HepG2 (cell line): ENCODE measurements at regions not wholly inside any gene's neighbourhood (a gene's known extent, or its start where the extent isn't known, plus 50 kb on each side); places are given as distances from the start of the nearest gene placed in this dataset.
"Not testable (repeated sequence)": the region's sequence is repeated elsewhere in the genome, so short reads cannot be mapped to it uniquely, and the experiment has no call there.

Experiments used
- ATAC-seq: fragments of 200-7000 bp; cut with Tn5 transposase; 3 replicates; pipeline ENCODE4 v1.9.1; 2020; ENCODE audit warnings: mild to moderate bottlenecking, moderate library complexity
- BruUV-seq: library from RNA; stranded (reverse); fragments of 400-500 nt; replicated peaks from 2 replicates; lab custom pipeline; 2021; lab: Mats Ljungman, UMichigan
- CTCF ChIA-PET: fragments of 300-600 bp; formaldehyde crosslinking; extraction: SDS; loops from one replicate; lab custom pipeline; 2021; ENCODE audit warnings: low total read pairs, inconsistent platforms, low intra/inter-chr PET ratio; lab: Yijun Ruan, JAX
- POLR2A ChIA-PET: fragments of 350-600 bp; sonication (Branson Sonifier 250); formaldehyde crosslinking; loops from one replicate; lab custom pipeline; 2020; ENCODE audit warnings: antibody characterized with exemption, inconsistent platforms; lab: Yijun Ruan, JAX
- DNase-seq: peaks from one replicate; pipeline ENCODE4 v3.0.0-alpha.2; 2015; ENCODE audit warnings: low spot score
- FAIRE-seq: peaks from 3 replicates; lab custom pipeline; 2011; peaks lifted over from hg19 to GRCh38; lab: Jason Lieb, UNC
- H2AFZ ChIP-seq: one replicate; pipeline ENCODE4 v1.6.1; 2011; ENCODE audit warnings: low read length, inconsistent platforms
- H3K27ac ChIP-seq: fragments of 300-600 bp; 3 replicates; pipeline ENCODE4 v1.8.0; 2011; ENCODE audit warnings: mixed run types, mild to moderate bottlenecking, mixed read lengths, low read length, inconsistent platforms; ENCODE audit not compliant: insufficient read depth; ENCODE audit errors: extremely low read length
- H3K27me3 ChIP-seq, 2 experiments: fragments of 200-600 bp in 1 of 2; 2 replicates in 1 of 2; 3 replicates in 1 of 2; pipeline versions ENCODE4 v1.6.0 to v1.8.0; 2011; ENCODE audit warnings: low read length in 2 of 2, mild to moderate bottlenecking in 2 of 2, moderate library complexity in 2 of 2, inconsistent platforms in 1 of 2; ENCODE audit not compliant: insufficient read depth in 2 of 2, control insufficient read depth in 1 of 2
- H3K36me3 ChIP-seq, 2 experiments: fragments of 200-600 bp in 1 of 2; replicated peaks in 1 of 2; 2 replicates in 1 of 2; 3 replicates in 1 of 2; pipeline versions ENCODE4 v1.5.1 to v1.8.0; 2011; ENCODE audit warnings: low read length in 2 of 2, inconsistent platforms in 1 of 2; ENCODE audit not compliant: insufficient read depth in 2 of 2, control insufficient read depth in 1 of 2
- H3K4me1 ChIP-seq: 2 replicates; pipeline ENCODE4 v1.5.1; 2012; ENCODE audit warnings: low read length, inconsistent platforms; ENCODE audit not compliant: insufficient read depth
- H3K4me2 ChIP-seq: 2 replicates; pipeline ENCODE4 v1.6.0; 2011; ENCODE audit warnings: low read depth, low read length, inconsistent platforms
- H3K4me3 ChIP-seq, 3 experiments: fragments of 200-600 bp in 1 of 3; sonication (generic), shearing (Covaris generic) in 1 of 3; replicated peaks in 1 of 3; 2 replicates each; pipeline ENCODE4 v1.5.1; 2011 to 2016; ENCODE audit warnings: low read length in 3 of 3, inconsistent platforms in 2 of 3, low read depth in 2 of 3, mild to moderate bottlenecking in 2 of 3, control low read depth in 1 of 3, mixed read lengths in 1 of 3; ENCODE audit not compliant: insufficient read depth in 1 of 3
- H3K79me2 ChIP-seq: one replicate; pipeline ENCODE4 v1.6.1; 2011; ENCODE audit warnings: low read length, inconsistent platforms; ENCODE audit not compliant: insufficient read depth
- H3K9ac ChIP-seq: 2 replicates; pipeline ENCODE4 v1.6.0; 2011; ENCODE audit warnings: mild to moderate bottlenecking, low read depth, low read length, inconsistent platforms; ENCODE audit not compliant: insufficient read depth
- H3K9me3 ChIP-seq: 2 replicates; pipeline ENCODE4 v1.5.1; 2012; ENCODE audit warnings: mild to moderate bottlenecking, low read length
- H4K20me1 ChIP-seq: 2 replicates; pipeline ENCODE4 v1.6.0; 2011; ENCODE audit warnings: inconsistent platforms, mild to moderate bottlenecking, low read length, moderate library complexity; ENCODE audit not compliant: insufficient read depth
- ATF2 ChIP-seq: sonication (generic); formaldehyde crosslinking; IDR thresholded peaks from 2 replicates; pipeline ENCODE4 v1.4.0; 2020; ENCODE audit warnings: missing genetic modification reagents
- FOXA1 ChIP-seq, 2 experiments: fragments of 450-650 bp in 1 of 2; sonication (generic) in 1 of 2; formaldehyde crosslinking in 1 of 2; IDR thresholded peaks; 2 replicates each; pipeline versions ENCODE4 v1.4.0 to v1.6.1; 2016 to 2020; ENCODE audit warnings: missing genetic modification reagents in 1 of 2
- FOXA3 ChIP-seq: IDR thresholded peaks from 2 replicates; pipeline ENCODE4 v1.6.1; 2016; ENCODE audit warnings: missing genetic modification reagents, missing compliant biosample characterization
- HDAC2 ChIP-seq: sonication (generic); formaldehyde crosslinking; IDR thresholded peaks from 2 replicates; pipeline ENCODE4 v1.4.0; 2020; ENCODE audit warnings: missing genetic modification reagents
- HMG20B ChIP-seq: conservative IDR thresholded peaks from 2 replicates; pipeline ENCODE4 v1.6.1; 2016; ENCODE audit warnings: missing genetic modification reagents, missing compliant biosample characterization
- KDM6A ChIP-seq: IDR thresholded peaks from 2 replicates; pipeline ENCODE4 v1.6.1; 2016; ENCODE audit warnings: low read depth
- NCOA2 ChIP-seq: sonication (generic); formaldehyde crosslinking; IDR thresholded peaks from 2 replicates; pipeline ENCODE4 v1.8.0; 2022; ENCODE audit warnings: inconsistent platforms
- RXRB ChIP-seq: IDR thresholded peaks from 2 replicates; pipeline ENCODE4 v1.6.1; 2016; ENCODE audit warnings: borderline replicate concordance, missing genetic modification reagents, missing compliant biosample characterization
- SAP130 ChIP-seq: IDR thresholded peaks from 2 replicates; pipeline ENCODE4 v1.6.1; 2016; ENCODE audit warnings: low read depth
- TFAP4 ChIP-seq: sonication (generic); IDR thresholded peaks from 2 replicates; pipeline ENCODE4 v1.6.1; 2016; ENCODE audit warnings: low read depth, borderline replicate concordance
- ZNF574 ChIP-seq: sonication (generic); formaldehyde crosslinking; IDR thresholded peaks from 2 replicates; pipeline ENCODE4 v1.4.0; 2020; ENCODE audit warnings: missing genetic modification reagents
- WGBS: methylation state at CpG from one replicate; pipeline ENCODE4 v1.1.6; 2017; ENCODE audit warnings: low lambda C conversion rate; 5-methylcytosine and 5-hydroxymethylcytosine counted together
- in situ Hi-C: cut with HindIII; loops from 2 replicates; pipeline ENCODE4 v1.10.0; 2017; ENCODE audit warnings: low pct_unique_long_range_greater_than_20kb; ENCODE audit not compliant: extremely low pct_ligation_motif_present
- intact Hi-C: fragments of 100-400 bp; cut with micrococcal nuclease; formaldehyde crosslinking; loops from one replicate; pipeline ENCODE4 v1.10.0; 2022; ENCODE audit not compliant: unreplicated experiment

- H3K9ac ChIP-seq, in situ Hi-C loops, H2AFZ ChIP-seq, H3K9me3 ChIP-seq, FAIRE-seq, H3K27ac ChIP-seq, H4K20me1 ChIP-seq, H3K27me3 ChIP-seq, intact Hi-C loops, ATAC-seq, H3K4me3 ChIP-seq, BruUV-seq, H3K4me2 ChIP-seq, CTCF ChIA-PET, H3K36me3 ChIP-seq, DNase-seq, H3K79me2 ChIP-seq: not testable (repeated sequence)
- POLR2A ChIA-PET: interaction anchor here (1.1 kb wide), 1 partner anchor 9 kb away, joined by 4 read pairs; no protein-coding TSS in a partner anchor
- WGBS: 65% methylated on average over 3 of the region's 5 CpGs
- peaks cover 38% of the 10 kb centered on the region for H3K4me1 ChIP-seq
Measured at GRCh38 chr15:44820967-44821366, 84.6 kb downstream of the TRIM69 start.

GRCh38 chr15:44824277-44825145 lies 88.2 kb downstream of the TRIM69 start:
- peak overlapping the region; percentile 36; the same call in 1 of the 2 replicates for H3K4me2 ChIP-seq
- peak; percentile 88 for ATAC-seq
- peak overlapping the region; percentile 60 for H3K27ac ChIP-seq
- 0 out of 2 replicates have a peak overlapping the region, but pooled peaks have one; percentile 22 for H3K9ac ChIP-seq
- peaks cover 42% of the 10 kb centered on the region for H3K4me1 ChIP-seq
- H3K36me3 ChIP-seq; H2AFZ ChIP-seq; H3K4me3 ChIP-seq; CTCF ChIA-PET; POLR2A ChIA-PET; H3K79me2 ChIP-seq; in situ Hi-C loops; H4K20me1 ChIP-seq; DNase-seq; intact Hi-C loops; H3K9me3 ChIP-seq; H3K27me3 ChIP-seq; TF ChIP-seq FOXA1 (IDR thresholded peaks at IDR 0.05): not testable (repeated sequence)
- TSS peak; percentile 87 for BruUV-seq
- WGBS: no CpG with 5 or more reads among the region's 9 CpGs
- peak; percentile 91 for FAIRE-seq
- TF ChIP-seq ATF2 (CRISPR knock-in tag): peak; percentile 60; the same call in 1 of the 2 replicates
- TF ChIP-seq FOXA3 (CRISPR knock-in tag): peak; percentile 27; the same call in 1 of the 2 replicates
- TF ChIP-seq KDM6A (CRISPR knock-in tag): peak; percentile 57; the same call in 1 of the 2 replicates
- peak; percentile 30; the same call in 1 of the 2 replicates for TF ChIP-seq NCOA2 (CRISPR knock-in tag)
- peak; percentile 71; the same call in 1 of the 2 replicates for TF ChIP-seq TFAP4
- TF ChIP-seq RXRB (CRISPR knock-in tag): peak; percentile 50; the same call in 1 of the 2 replicates
- TF ChIP-seq HMG20B (CRISPR knock-in tag): 0 out of 2 replicates have a peak, but pooled peaks have one; percentile 49
- 0 out of 2 replicates have a peak, but pooled peaks have one; percentile 17 for TF ChIP-seq FOXA1 (CRISPR knock-in tag; IDR thresholded peaks at IDR 0.05)
- TF ChIP-seq ZNF574 (CRISPR knock-in tag): peak; percentile 30; the same call in 1 of the 2 replicates
- peak; percentile 49; the same call in 1 of the 2 replicates for TF ChIP-seq SAP130 (CRISPR knock-in tag)
- 0 out of 2 replicates have a peak, but pooled peaks have one; percentile 19 for TF ChIP-seq HDAC2 (CRISPR knock-in tag)
